Breast epithelium (tissue), 4 donors: ENCODE measurements at regions not wholly inside any gene's neighbourhood (a gene's known extent, or its start where the extent isn't known, plus 50 kb on each side); places are given as distances from the start of the nearest gene placed in this dataset.

ENCODE experiments used
- DNase-seq, 2 donors: peaks; one replicate each; pipeline ENCODE4 v3.0.0-alpha.2; 2019; ENCODE audit warnings: low spot score in 2 of 2
- H3K27ac ChIP-seq, 2 donors: fragments of 200-600 bp; sonication (generic) in 1 of 2; one replicate each; pipeline ENCODE4 v1.5.1; 2016 to 2019; ENCODE audit warnings: mild to moderate bottlenecking in 1 of 2
- H3K27me3 ChIP-seq, 2 donors: fragments of 200-600 bp; sonication (generic) in 1 of 2; one replicate each; pipeline versions ENCODE4 v1.5.1 to v1.6.0; 2017 to 2019; ENCODE audit warnings: control low read depth in 1 of 2, mild to moderate bottlenecking in 1 of 2
- H3K36me3 ChIP-seq: fragments of 200-600 bp; one replicate; pipeline ENCODE4 v1.5.1; 2019
- H3K4me1 ChIP-seq, 2 donors: fragments of 200-600 bp; sonication (generic); one replicate each; pipeline ENCODE4 v1.5.1; 2016 to 2019; ENCODE audit warnings: control low read depth in 1 of 2
- H3K4me3 ChIP-seq, 3 donors: fragments of 200-600 bp; sonication (generic); 1 replicate in 2 of 3; 2 replicates in 1 of 3; pipeline ENCODE4 v1.5.1; 2016 to 2019; ENCODE audit warnings: mild to moderate bottlenecking in 3 of 3, moderate library complexity in 2 of 3
- H3K9me3 ChIP-seq, 2 donors: fragments of 200-600 bp; sonication (generic) in 1 of 2; one replicate each; pipeline ENCODE4 v1.5.1; 2016 to 2019; ENCODE audit warnings: control low read depth in 1 of 2
- CTCF ChIP-seq, 3 donors: fragments of 450-650 bp; IDR thresholded peaks; one replicate each; pipeline ENCODE4 v1.5.1; 2016 to 2017; ENCODE audit warnings: antibody characterized with exemption in 3 of 3, mild to moderate bottlenecking in 3 of 3, moderate library complexity in 3 of 3
- POLR2A ChIP-seq: fragments of 450-650 bp; IDR thresholded peaks from one replicate; pipeline ENCODE4 v1.6.1; 2016; ENCODE audit warnings: antibody characterized with exemption, mild to moderate bottlenecking, moderate library complexity
- POLR2AphosphoS5 ChIP-seq, 3 donors: sonication (generic); formaldehyde crosslinking; IDR thresholded peaks; one replicate each; pipeline ENCODE4 v1.6.1; 2017; ENCODE audit warnings: antibody characterized with exemption in 3 of 3
- intact Hi-C: fragments of 100-400 bp; cut with DNase I; formaldehyde crosslinking; loops from one replicate; pipeline ENCODE4 v1.15.1; 2023; ENCODE audit warnings: low total_unique reads

- Histone ChIP-seq H3K36me3 (no peaks in the 10 kb centered on the region), H3K4me1 (no peaks in the 10 kb centered on the region), H3K27me3 (peaks cover 0 to 56% of the 10 kb centered on the region in 2 donors)
Observed at GRCh38 chr22:49300951-49301397, 526.7 kb downstream of the BRD1 start.

GRCh38 chr22:49300241-49300640 is 527.4 kb downstream of the BRD1 start:
- intact Hi-C loops, result no loop called here
- H3K27me3 ChIP-seq, result peaks cover 0 to 56% of the 10 kb centered on the region in 2 donors
- no peak overlapping the region for H3K4me3 ChIP-seq
- peaks cover 0 to 3% of the 10 kb centered on the region in 2 donors for H3K9me3 ChIP-seq
- H3K4me1 ChIP-seq, result no peaks in the 10 kb centered on the region
- peak; percentile 2 to 47 for DNase-seq
- no peaks in the 10 kb centered on the region for H3K36me3 ChIP-seq
- TF ChIP-seq CTCF (IDR thresholded peaks at IDR 0.05), result no peak
- TF ChIP-seq POLR2A, result no peak
- TF ChIP-seq POLR2AphosphoS5 (IDR thresholded peaks at IDR 0.05), result no peak
- H3K27ac ChIP-seq, result no peak overlapping the region

More at GRCh38 chr22:49300951-49301397, 526.7 kb downstream of the BRD1 start:
- intact Hi-C loops, result no loop called here
- TF ChIP-seq CTCF (IDR thresholded peaks at IDR 0.05), result no peak
- TF ChIP-seq POLR2AphosphoS5 (IDR thresholded peaks at IDR 0.05), result no peak
- TF ChIP-seq POLR2A, result no peak
- DNase-seq, result peak in 1 of 2 donors; percentile 14
- Histone ChIP-seq H3K9me3 (peaks cover 0 to 3% of the 10 kb centered on the region in 2 donors), H3K4me3 (no peak overlapping the region), H3K27ac (no peak overlapping the region)

- DNase-seq, result no peak
- Histone ChIP-seq H3K27ac (no peak overlapping the region), H3K36me3 (no peaks in the 10 kb centered on the region), H3K9me3 (peaks cover 3 to 4% of the 10 kb centered on the region in 2 donors), H3K4me1 (no peaks in the 10 kb centered on the region), H3K4me3 (no peak overlapping the region), H3K27me3 (peaks cover 0 to 54% of the 10 kb centered on the region in 2 donors)
- intact Hi-C loops, result loop anchor here (10.0 kb wide), 1 partner anchor 1075 kb away; no protein-coding TSS in a partner anchor
- TF ChIP-seq CTCF (IDR thresholded peaks at IDR 0.05) (no peak), POLR2AphosphoS5 (IDR thresholded peaks at IDR 0.05) (no peak), POLR2A (no peak)
Observed at GRCh38 chr22:49299821-49300231, 527.8 kb downstream of the BRD1 start.

GRCh38 chr22:49298834-49299750 is 528.6 kb downstream of the BRD1 start:
- Histone ChIP-seq H3K27me3 (peaks cover 0 to 46% of the 10 kb centered on the region in 2 donors), H3K36me3 (no peaks in the 10 kb centered on the region), H3K4me3 (no peak overlapping the region), H3K9me3 (peaks cover 8 to 11% of the 10 kb centered on the region in 2 donors), H3K27ac (no peak overlapping the region), H3K4me1 (no peaks in the 10 kb centered on the region)
- TF ChIP-seq POLR2A, result no peak
- DNase-seq, result peak; percentile 7 to 24
- intact Hi-C loops, result loop anchor here (10.0 kb wide), 1 partner anchor 1074 kb away; no protein-coding TSS in a partner anchor

GRCh38 chr22:49297871-49298721 is 529.6 kb downstream of the BRD1 start:
- H3K27ac ChIP-seq, result no peak overlapping the region
- DNase-seq, result peak; percentile 15 to 49
- H3K36me3 ChIP-seq, result no peaks in the 10 kb centered on the region
- no peak for TF ChIP-seq POLR2AphosphoS5 (IDR thresholded peaks at IDR 0.05)
- no peak for TF ChIP-seq POLR2A
- TF ChIP-seq CTCF (IDR thresholded peaks at IDR 0.05), result no peak
- no peak overlapping the region for H3K4me3 ChIP-seq
- intact Hi-C loops, result loop anchor here (10.0 kb wide), 1 partner anchor 1073 kb away; no protein-coding TSS in a partner anchor
- H3K9me3 ChIP-seq, result peaks cover 13 to 16% of the 10 kb centered on the region in 2 donors
- H3K27me3 ChIP-seq, result peaks cover 0 to 37% of the 10 kb centered on the region in 2 donors
- no peaks in the 10 kb centered on the region for H3K4me1 ChIP-seq
